Hypothalamus (tissue), 51 donors: ENCODE measurements at regions not wholly inside any gene's neighbourhood (a gene's known extent, or its start where the extent isn't known, plus 50 kb on each side); places are given as distances from the start of the nearest gene placed in this dataset.

Source experiments
- DNase-seq, 51 donors: peaks; one replicate each; lab custom pipeline; 2025; lab: John Stamatoyannopoulos, UW

GRCh38 chr5:158644301-158644700, 455.4 kb downstream of the EBF1 start:
- no peak for DNase-seq

- no peak for DNase-seq
These were observed 455.9 kb downstream of the EBF1 start for GRCh38 chr5:158643840-158644239.

DNA sequence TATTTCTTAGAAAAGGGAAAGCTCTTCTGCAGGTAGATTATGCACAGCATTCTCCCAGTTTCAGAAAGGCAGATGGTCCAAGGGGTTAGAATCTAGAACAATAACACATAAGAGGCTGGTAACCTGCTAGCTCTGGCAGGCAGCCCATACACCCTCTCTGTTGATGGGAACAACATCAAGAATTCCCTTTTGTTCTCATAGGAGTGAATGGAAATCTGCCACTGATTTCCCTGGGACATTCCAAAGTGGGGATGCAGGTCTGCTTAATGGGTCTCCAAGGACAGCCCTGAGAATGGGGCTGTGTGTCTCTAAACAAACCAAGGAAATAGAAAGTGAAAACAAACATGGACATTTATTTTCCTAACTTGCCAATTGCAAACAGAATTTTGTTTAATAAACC, 456.8 kb downstream of the EBF1 start:
- DNase-seq, result no peak

GRCh38 chr5:158641016-158641415, 458.7 kb downstream of the EBF1 start:
- no peak for DNase-seq

GRCh38 chr5:158640593-158640980, 459.1 kb downstream of the EBF1 start:
- DNase-seq, result no peak

DNA sequence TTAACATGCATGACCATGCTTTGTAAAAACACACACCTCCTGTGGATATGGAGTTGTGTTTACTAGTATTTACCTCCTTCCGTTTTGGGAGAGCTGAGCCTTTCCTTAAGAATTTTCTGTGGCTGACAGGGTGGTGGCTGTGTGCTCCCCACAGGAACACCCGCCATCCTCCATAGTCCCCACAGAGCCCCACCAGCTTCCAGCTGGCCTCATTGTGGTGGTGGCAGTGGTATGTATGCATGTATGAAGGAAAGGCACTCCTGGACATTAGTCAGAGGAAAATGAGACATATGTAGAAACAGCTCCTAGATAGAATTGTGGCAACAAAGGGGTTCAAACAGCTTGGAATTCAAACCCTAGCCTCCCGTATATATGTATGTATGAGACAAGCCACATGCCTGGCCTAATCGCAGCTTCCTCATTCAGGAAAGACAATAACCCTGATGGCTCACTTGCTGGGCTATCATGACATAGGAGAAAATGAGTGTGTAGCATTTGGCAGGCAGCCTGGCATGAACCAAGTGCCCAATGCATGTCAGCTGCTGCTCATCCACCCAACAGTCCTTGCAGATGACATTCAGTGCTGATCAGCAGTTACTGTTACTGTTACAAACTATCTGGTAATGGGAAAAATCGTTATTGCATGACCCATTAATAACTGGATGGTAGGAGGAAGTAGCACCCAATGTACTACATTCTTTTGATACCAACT, 459.7 kb downstream of the EBF1 start:
- no peak for DNase-seq

DNA sequence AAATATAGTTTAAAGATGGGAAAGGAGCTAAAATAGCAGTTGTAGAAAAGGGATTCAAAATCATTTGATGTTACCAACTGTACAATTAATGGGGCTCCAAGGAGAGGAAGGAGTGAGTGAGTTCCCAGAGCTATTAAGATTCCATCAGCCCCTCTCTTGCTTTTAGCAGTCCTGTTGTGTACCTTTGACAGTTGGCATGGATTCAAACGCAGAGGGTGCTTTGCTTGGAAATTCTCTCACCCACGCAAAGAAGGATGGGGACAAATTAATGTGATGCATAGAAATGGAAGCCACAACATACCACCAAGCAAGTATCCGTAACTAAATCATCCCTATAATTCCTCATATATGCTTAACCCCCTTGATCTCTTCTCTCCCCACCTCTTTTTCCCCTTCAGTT, 461.3 kb downstream of the EBF1 start:
- DNase-seq, result no peak

DNA sequence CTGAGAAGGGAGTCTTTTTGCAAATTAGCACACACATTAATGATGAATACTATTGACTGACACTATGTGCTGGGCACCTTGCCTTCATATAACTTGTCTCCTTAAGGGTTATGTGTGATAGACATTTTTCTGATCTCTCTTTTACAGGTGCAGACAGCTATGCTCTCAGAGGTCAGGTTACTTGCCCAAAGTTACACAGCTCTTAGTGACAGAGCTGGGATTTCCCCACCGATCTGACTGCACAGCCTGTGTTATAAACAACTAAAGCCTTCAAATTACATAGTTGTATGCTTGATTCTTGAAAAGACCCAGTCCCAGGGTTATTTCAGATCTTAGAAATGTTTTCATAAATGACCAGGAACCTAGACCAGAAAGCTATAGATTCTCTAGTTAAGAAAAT, 462.7 kb downstream of the EBF1 start:
- no peak for DNase-seq

GRCh38 chr5:158635565-158635964, 464.2 kb downstream of the EBF1 start:
- DNase-seq, result no peak

- DNase-seq, result no peak
These were observed 465.0 kb downstream of the EBF1 start for GRCh38 chr5:158634714-158635113.

- no peak for DNase-seq
These were observed 470.0 kb downstream of the EBF1 start for GRCh38 chr5:158629591-158630312.

- no peak for DNase-seq
These were observed 473.0 kb downstream of the EBF1 start for GRCh38 chr5:158626718-158627117.

DNA sequence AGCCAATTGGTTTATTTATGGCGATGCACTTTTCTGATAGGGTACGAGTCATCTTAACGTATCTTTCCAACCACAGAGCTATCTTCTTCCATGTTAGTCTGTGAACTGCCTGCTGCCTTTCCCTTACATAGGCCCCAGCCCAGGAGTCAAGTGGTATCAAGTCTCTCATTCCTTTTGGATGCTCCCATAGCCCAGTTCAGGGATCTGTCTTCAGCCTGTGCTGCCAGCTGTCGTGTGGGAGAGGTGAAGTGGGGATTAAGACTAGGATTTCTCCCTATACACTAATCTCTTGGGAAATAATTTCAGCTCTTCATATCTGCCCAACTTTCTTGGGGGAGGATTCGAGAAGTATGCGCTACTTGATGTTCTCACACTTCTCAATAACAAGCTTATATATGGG, 475.7 kb downstream of the EBF1 start:
- DNase-seq, result no peak

- DNase-seq, result no peak
These were observed 478.3 kb downstream of the EBF1 start for GRCh38 chr5:158621391-158621790.

- no peak for DNase-seq
These were observed 480.5 kb downstream of the EBF1 start for GRCh38 chr5:158619083-158619788.

- no peak for DNase-seq
These were observed 481.5 kb downstream of the EBF1 start for GRCh38 chr5:158618256-158618655.

GRCh38 chr5:158616707-158617106, 483.0 kb downstream of the EBF1 start:
- DNase-seq, result no peak

DNA sequence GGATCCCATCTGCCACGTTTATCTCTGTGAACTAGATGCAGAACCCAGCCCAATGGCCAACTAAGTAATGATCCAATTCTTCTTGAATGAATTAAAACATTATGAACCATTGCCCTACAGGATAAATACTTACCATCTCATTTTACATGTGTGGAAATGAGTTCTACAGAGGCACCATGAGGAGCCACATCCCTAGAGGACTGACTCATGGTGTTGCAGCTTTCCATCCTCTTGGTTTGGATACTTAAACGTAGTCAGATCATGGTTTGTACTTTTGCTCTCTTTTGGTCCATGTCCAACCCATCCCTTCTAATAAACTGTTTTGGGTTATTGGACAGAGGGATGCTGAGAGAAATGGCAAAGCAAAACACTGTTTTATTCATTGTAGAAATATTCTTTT, 484.8 kb downstream of the EBF1 start:
- DNase-seq, result no peak

DNA sequence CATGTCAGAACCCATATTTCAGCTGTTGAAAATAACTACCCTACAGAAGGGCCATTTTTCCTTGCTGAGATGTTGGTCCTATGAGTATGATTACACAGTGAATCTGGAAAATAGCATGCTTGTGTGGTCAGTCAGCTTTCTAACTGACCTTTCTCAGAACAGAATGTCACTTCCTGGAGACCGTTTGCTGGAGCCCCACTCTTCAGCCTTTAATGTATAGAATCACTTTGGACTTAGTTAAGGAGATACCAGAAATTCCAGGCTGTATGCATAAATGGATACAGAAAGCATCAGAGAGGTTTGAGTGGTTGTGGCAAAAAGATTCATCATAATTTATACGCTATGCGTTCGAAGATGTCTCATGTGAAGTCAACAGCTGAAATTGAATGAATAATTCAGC, 488.1 kb downstream of the EBF1 start:
- DNase-seq, result no peak

GRCh38 chr5:158610051-158610415, 489.7 kb downstream of the EBF1 start:
- no peak for DNase-seq

DNA sequence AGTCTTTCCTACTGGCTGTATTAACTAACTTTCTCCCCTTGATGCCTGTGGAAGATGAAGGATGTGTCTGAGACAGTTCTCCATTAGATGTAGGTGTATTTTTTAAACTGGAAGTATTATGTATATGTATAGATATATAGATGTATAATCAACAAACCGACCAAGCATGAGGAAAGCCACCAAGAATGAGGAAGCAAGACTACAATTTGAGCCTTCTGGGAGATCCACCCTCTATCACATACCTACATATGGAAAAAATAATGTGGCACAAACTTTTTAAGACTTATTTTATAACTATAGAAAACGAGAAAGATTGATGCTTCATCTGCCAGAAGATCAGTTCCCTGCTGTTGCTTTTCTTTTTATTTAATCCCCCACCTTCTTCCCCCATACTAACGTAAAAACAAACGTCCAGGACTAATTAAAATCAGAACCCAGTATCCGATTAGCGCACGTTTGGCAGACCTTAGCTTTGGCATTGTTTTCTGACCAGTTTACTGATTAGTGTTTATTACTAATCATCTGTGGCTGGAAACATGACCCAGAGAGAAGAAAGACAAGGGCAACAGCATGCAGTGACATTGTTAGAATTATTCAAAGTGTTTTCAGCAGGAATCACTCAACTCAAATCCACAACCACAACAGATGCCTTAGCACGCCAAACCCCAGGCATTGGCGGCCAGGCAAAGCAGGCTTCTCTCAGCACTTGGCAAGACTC, 490.2 kb downstream of the EBF1 start:
- no peak for DNase-seq
